ENCODE measurements at regions not wholly inside any gene's neighbourhood (a gene's known extent, or its start where the extent isn't known, plus 50 kb on each side); places are given as distances from the start of the nearest gene placed in this dataset.

DNA sequence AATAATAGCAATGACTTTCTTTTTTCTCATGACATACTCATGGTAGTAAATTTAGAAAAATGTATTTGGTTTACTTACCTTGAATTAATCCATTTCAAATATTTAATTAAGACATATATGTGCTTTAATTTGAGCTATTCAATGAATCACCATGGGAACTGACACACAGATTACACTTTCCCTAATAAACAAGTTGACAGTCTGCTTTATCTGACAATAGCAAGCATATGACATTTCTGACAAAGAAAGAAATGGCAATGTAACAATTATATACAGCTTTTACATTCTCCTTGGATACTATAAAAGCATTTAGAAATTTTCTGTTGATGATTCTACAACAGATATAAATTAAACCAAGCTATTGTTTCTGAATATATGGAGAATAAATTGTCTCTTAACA is 382.5 kb downstream of the CYLC2 start:
- H3K4me3 ChIP-seq, result no peak overlapping the region
- H3K4me1 ChIP-seq, result no peaks in the 10 kb centered on the region
- H3K27me3 ChIP-seq, result no peaks in the 10 kb centered on the region
- DNase-seq (no peak), ATAC-seq (no peak)
- H3K9me3 ChIP-seq, result peaks cover 0 to 3% (median 0%) of the 10 kb centered on the region in 4 donors
- no peaks in the 10 kb centered on the region for H3K36me3 ChIP-seq
- intact Hi-C loops (cut with DNase I), result no loop called here
- no peak overlapping the region for H3K27ac ChIP-seq
- TF ChIP-seq POLR2A (IDR thresholded peaks at IDR 0.05) (no peak), CTCF (IDR thresholded peaks at IDR 0.05) (no peak)

DNA sequence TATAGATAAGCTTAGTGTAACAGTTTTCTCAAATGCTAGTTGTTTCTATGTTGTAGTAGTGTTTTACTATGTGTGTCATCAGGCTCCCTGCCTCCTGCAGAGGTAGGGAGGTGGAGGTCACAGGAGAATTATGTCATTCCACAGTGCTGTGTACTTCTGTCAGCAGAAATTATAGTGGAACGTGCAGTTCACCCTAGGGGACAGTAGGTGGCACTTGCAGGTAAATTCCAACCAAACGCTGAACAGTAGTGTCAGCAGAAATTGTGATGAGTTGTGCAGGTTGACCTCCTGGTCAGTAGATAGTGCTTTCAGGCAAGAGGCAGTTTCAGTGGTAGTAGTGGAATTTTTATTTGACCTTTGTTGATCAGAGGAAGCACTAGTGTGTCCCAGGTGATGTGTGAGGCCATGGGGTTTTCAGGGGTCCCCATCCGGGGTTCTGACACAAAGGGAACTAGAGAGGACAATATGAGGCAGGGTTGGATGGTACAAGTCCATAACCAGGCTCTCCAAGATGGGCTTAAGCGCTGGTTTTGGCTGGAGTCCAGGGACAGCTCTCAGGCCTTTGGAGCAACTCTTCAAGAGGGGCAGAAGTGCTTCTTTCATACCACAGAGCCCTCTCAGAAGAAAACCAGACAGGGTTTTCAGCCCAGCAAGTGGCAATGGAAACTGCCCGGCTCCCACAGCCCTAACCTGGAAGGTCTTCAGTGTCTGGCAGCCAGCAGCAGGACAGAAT is 402.9 kb downstream of the CYLC2 start:
- peak; percentile 93 to 100 (median 100) for ATAC-seq
- no peaks in the 10 kb centered on the region for H3K4me1 ChIP-seq
- no peaks in the 10 kb centered on the region for H3K27me3 ChIP-seq
- TF ChIP-seq CTCF (IDR thresholded peaks at IDR 0.05), result peak; percentile 62 to 72 (median 68)
- TF ChIP-seq POLR2A (IDR thresholded peaks at IDR 0.05), result no peak
- no peak overlapping the region for H3K27ac ChIP-seq
- H3K36me3 ChIP-seq, result no peaks in the 10 kb centered on the region
- no peak overlapping the region for H3K4me3 ChIP-seq
- DNase-seq, result peak in 2 of 3 donors; percentile 24 to 62
- intact Hi-C loops (cut with DNase I), result no loop called here
- WGBS (ENCODE audit: insufficient coverage, low coverage, low lambda C conversion rate, missing lambda C conversion rate), result 14% methylated on average over 3 of the region's 5 CpGs
- H3K9me3 ChIP-seq, result no peaks in the 10 kb centered on the region

GRCh38 chr9:103399535-103399934 is 404.4 kb downstream of the CYLC2 start:
- Histone ChIP-seq H3K4me1 (no peaks in the 10 kb centered on the region), H3K4me3 (no peak overlapping the region), H3K9me3 (no peaks in the 10 kb centered on the region), H3K36me3 (no peaks in the 10 kb centered on the region), H3K27ac (no peak overlapping the region), H3K27me3 (no peaks in the 10 kb centered on the region)
- TF ChIP-seq CTCF (IDR thresholded peaks at IDR 0.05) (no peak), POLR2A (IDR thresholded peaks at IDR 0.05) (no peak)
- 77% methylated on average over 3 of the region's 3 CpGs for WGBS (ENCODE audit: insufficient coverage, low coverage, low lambda C conversion rate, missing lambda C conversion rate)
- intact Hi-C loops (cut with DNase I), result no loop called here
- ATAC-seq, result no peak
- no peak for DNase-seq

GRCh38 chr9:103407260-103407659 is 412.1 kb downstream of the CYLC2 start:
- TF ChIP-seq CTCF (IDR thresholded peaks at IDR 0.05) (no peak), POLR2A (IDR thresholded peaks at IDR 0.05) (no peak)
- no peaks in the 10 kb centered on the region for H3K9me3 ChIP-seq
- H3K27me3 ChIP-seq, result no peaks in the 10 kb centered on the region
- H3K36me3 ChIP-seq, result no peaks in the 10 kb centered on the region
- no peak overlapping the region for H3K27ac ChIP-seq
- ATAC-seq (no peak), DNase-seq (no peak)
- 60% methylated on average over 1 of the region's 1 CpG for WGBS (ENCODE audit: insufficient coverage, low coverage, low lambda C conversion rate, missing lambda C conversion rate)
- intact Hi-C loops (cut with DNase I), result no loop called here
- no peak overlapping the region for H3K4me3 ChIP-seq
- no peaks in the 10 kb centered on the region for H3K4me1 ChIP-seq

- intact Hi-C loops (cut with DNase I), result no loop called here
- TF ChIP-seq POLR2A (IDR thresholded peaks at IDR 0.05) (no peak), CTCF (IDR thresholded peaks at IDR 0.05) (no peak)
- no peak for ATAC-seq
Measured at GRCh38 chr9:103410059-103410458, 414.9 kb downstream of the CYLC2 start.

More at GRCh38 chr9:103410059-103410458, 414.9 kb downstream of the CYLC2 start:
- no peak overlapping the region for H3K27ac ChIP-seq
- 58% methylated on average over 4 of the region's 4 CpGs for WGBS (ENCODE audit: insufficient coverage, low coverage, low lambda C conversion rate, missing lambda C conversion rate)
- no peaks in the 10 kb centered on the region for H3K9me3 ChIP-seq
- H3K4me1 ChIP-seq, result no peaks in the 10 kb centered on the region
- DNase-seq, result no peak
- H3K4me3 ChIP-seq, result no peak overlapping the region
- no peaks in the 10 kb centered on the region for H3K27me3 ChIP-seq
- no peaks in the 10 kb centered on the region for H3K36me3 ChIP-seq

Measured in right lobe of liver (tissue), 6 donors.